Ramos (cell line): ENCODE measurements at regions not wholly inside any gene's neighbourhood (a gene's known extent, or its start where the extent isn't known, plus 50 kb on each side); places are given as distances from the start of the nearest gene placed in this dataset.

ENCODE experiments used
- in situ Hi-C: fragments of 300-500 bp; cut with MboI; formaldehyde crosslinking; loops from one replicate; pipeline ENCODE4 v1.14.3; 2022; ENCODE audit warnings: low sequenced_read_pairs; ENCODE audit not compliant: unreplicated experiment

- in situ Hi-C loops, result loop anchor here (10.0 to 25.0 kb wide), 2 partner anchors 323 to 895 kb away; partner anchors contain the start of gene OR2H2
These were observed 166.3 kb downstream of the GPX5 start for GRCh38 chr6:28691991-28692390.

DNA sequence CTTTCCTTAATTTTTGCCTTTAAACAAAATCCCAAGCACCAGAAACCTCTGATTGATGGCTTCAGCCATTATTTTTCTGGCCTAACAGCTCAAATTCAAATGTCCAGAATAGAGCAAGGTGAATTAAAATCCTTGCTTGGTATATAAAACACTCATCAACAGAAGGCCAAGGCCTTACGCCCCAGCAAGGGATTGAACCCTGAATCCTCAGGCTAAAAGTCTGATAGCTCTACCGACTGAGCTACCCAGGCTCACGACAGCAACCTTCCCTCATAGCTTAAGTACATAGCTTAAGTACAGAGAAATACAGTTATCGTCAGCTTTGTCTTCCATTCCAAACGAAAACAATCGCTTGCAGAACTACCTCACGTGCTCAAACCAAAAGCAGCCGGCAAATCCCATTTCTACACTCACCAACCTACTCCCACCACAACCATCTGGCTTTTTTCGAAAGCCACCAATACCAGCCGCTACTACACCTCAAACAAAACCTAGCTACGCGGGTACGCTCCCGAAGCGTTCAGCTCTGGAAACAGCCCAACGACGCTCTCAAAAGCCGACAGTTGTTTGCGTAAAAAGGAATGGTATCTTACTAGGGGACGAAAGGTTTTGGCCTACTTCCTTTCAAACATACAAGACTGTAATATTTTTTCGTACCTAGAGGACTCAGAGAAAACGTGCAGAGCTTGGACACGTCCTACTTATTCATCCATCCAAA lies 167.5 kb downstream of the GPX5 start:
- in situ Hi-C loops, result loop anchor here (10.0 to 25.0 kb wide), 2 partner anchors 322 to 894 kb away; partner anchors contain the start of gene OR2H2

GRCh38 chr6:28693751-28694443 lies 168.2 kb downstream of the GPX5 start:
- in situ Hi-C loops, result loop anchor here (10.0 to 25.0 kb wide), 2 partner anchors 321 to 893 kb away; partner anchors contain the start of gene OR2H2

GRCh38 chr6:28695715-28696114 lies 170.0 kb downstream of the GPX5 start:
- in situ Hi-C loops, result loop anchor here (10.0 to 25.0 kb wide), 2 partner anchors 319 to 892 kb away; partner anchors contain the start of gene OR2H2

DNA sequence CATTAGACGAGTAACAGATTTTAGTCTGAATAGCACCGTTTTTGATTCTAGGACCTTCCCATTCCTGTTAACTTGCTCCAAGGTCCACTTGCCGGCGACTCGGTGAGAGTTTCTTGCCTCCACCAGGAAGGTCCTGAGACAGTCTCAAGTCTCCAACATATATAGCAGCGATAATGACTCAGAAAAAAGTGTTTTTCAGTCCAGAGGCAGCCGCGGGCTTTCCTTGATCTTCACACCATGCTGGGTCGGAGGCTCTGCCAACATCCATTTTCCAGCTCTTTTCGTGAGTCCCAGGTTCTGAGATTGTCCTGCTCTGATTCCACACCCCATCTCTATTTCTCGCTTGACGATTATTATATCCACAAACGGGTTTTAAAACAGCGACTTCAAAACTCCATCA lies 170.5 kb downstream of the GPX5 start:
- in situ Hi-C loops, result loop anchor here (10.0 to 25.0 kb wide), 2 partner anchors 319 to 891 kb away; partner anchors contain the start of gene OR2H2

- in situ Hi-C loops, result loop anchor here (10.0 to 25.0 kb wide), 2 partner anchors 318 to 891 kb away; partner anchors contain the start of gene OR2H2
These were observed 171.0 kb downstream of the GPX5 start for GRCh38 chr6:28696682-28697081.

DNA sequence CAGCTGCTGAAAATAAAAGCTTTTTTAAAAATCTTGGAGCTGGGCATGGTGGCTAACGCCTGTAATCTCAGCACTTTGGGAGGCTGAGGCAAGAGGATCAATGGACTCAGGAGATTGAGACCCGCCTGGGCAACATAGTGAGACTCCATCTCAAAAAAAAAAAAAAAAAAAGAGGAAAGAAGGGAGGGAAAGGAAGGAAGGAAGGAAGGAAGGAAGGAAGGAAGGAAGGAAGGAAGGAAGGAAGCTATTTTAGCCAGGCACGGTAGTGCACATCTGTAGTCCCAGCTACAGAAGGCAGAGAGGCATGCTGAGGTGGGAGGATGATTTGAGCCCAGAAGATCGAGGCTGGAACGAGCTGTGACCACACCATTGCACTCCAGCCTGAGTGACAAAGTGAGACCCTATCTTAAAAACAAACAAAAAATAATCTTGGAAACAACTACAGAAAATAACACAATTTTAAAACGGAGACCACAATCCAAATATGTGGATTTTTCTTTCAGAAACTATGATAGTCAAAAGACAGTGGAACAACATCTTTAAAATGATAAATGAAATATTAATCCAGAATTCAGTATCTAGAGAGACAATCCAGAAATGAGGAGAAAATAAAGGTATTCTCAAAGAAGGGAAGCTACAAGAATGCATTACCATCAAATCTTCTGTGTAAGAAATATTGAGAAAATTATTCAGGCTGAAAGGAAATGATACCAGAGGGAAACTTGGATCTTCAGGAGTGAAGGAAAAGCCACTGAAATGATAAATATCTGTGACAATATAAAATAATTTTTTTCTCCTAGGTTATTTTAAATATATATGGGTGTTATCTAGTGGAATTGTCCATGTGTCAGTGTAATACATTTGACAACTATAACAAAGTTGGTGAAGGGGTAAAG lies 182.0 kb downstream of the GPX5 start:
- in situ Hi-C loops, result no loop called here

DNA sequence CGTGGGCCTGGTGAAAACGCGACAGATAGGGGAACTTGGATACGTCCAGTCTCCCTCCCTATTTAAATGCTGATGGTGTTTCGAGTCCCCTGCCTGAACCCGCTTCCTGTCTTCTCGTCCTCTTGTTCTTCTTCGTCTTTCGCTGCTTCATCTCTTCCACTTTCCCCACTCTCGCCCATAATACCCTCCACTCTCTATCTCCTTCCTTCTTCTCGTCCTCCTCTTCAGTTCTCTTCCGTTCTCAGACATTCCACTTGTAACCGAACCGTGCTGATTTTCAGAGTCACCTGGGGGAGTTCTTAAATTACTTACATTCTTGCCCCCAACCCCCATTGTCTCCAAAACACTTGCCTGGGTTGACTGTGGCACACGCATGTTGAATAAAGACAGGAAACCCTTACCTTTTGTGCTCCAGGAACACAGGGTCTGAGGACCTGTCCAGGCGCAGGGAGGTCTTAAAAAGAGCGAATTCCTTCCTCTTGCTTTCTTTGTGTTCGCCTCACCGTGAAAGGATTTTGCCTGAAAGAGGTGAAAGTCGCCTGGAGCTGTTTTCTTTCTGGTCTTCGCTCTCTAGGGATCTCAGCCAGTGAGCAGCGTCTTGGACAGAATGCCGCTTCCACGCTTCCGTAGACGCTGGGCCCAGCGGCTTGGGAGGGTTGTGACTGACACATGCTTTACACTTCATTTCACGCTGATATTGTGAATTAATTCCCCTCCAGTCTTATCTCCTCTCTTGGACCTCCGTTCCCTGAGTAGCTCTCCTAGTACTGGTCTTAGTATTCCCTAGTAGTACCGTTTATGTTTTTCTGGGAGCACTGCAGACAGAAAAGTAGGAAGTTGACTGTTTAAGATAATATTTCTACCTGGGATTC lies 184.0 kb downstream of the GPX5 start:
- in situ Hi-C loops, result no loop called here

DNA sequence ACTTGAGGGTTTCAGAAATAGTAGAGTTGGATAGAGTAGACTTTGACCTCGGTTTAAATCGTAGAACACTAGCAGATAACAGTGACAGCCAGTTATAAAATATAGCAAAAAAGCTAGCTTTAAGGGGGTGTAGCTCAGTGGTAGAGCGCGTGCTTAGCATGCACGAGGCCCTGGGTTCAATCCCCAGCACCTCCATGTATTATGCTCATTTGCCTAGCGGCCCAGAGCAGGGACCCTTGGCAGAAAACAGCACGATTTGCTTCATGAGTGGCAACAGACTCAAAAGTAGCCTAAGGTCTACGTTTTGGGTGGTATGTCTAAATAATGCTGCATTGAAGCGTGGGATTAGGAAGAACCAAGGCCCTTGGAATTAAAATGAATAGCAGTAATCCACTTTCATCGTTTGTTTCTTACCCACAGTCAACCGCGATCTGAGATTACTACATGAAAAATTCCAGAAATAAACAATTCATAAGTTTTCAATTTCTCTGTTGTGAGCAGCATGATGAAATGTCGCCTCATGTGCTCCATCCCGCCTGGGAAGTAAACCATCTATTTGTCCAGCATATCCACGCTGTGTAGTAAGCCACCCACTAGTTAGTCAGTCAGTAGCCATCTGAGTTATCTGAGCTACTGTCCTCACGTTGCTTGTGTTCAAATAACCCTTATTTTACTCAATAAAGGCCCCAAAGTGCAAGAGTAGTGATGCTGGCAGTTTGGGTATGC lies 184.9 kb downstream of the GPX5 start:
- in situ Hi-C loops, result no loop called here

DNA sequence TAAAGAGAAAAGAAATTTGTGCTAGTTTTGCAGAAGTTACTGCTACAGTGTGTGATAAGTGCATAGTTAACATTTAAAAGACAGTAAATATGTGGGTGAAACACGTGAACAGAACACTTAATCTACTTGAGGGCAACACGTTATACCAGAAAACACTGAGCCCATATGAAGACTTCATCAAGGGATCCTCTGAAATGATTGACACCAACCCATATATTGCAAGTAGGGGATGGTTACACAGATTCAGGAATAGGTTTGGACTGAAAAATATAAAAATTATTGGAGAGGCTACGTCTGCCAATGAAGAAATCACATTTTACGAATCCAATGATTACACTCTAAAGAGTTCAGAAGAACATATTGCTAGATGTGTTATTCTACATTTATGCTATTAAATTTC lies 185.6 kb downstream of the GPX5 start:
- in situ Hi-C loops, result no loop called here

GRCh38 chr6:28711788-28712341 lies 186.2 kb downstream of the GPX5 start:
- in situ Hi-C loops, result no loop called here

GRCh38 chr6:28712982-28713381 lies 187.3 kb downstream of the GPX5 start:
- in situ Hi-C loops, result no loop called here

DNA sequence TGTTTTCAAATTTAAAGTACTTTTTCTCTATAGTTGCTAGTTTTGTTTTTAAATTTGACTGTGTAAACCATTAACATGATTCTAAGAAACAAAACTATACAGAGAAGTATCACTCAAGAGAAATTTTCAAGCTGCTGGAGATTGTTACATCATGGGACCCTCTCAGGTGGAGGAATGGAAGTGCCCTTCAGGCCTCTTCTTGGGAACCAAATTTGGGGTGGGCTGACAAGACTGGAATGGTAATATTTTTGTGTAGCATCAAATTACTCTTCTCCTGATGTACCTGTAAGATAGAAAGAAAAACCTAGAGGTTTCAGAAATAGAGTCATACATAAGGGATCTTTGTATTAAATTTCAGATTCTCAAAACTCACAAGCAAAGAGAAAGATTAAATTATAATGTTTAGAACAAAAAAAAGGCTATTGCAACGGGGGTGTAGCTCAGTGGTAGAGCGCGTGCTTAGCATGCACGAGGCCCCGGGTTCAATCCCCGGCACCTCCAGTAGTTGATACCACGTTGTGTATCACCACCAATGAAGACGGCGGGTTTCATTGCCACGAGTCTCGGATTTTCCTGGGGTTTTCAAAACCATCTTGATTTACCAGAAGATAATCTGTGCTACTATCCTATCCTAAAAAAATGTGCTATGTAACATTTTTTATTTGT lies 193.7 kb downstream of the GPX5 start:
- in situ Hi-C loops, result no loop called here

GRCh38 chr6:28720357-28721231 lies 194.9 kb downstream of the GPX5 start:
- in situ Hi-C loops, result no loop called here

GRCh38 chr6:28721372-28721771 lies 195.7 kb downstream of the GPX5 start:
- in situ Hi-C loops, result no loop called here

DNA sequence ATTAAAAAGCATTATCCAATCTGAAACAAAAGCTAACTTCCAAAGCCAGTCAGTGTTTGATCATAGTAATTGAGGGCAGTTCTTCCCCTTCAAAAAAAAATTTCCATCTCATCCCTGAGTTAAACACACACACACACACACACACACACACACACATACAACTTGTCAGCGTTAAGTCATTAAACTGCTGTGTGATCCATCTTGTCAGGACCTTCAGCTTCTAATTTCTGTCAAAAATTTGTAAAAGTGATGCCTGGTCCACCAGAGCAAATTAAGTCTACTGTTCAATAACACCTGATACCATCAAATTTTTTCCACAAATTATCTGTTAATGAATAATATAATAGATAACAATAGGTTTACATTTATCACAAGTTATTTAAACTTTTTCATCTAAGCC lies 198.7 kb downstream of the GPX5 start:
- in situ Hi-C loops, result no loop called here

GRCh38 chr6:28725274-28725809 lies 198.4 kb downstream of the TRIM27 start:
- in situ Hi-C loops, result no loop called here
